Lower leg skin (tissue), 4 donors: ENCODE measurements at regions not wholly inside any gene's neighbourhood (a gene's known extent, or its start where the extent isn't known, plus 50 kb on each side); places are given as distances from the start of the nearest gene placed in this dataset.
"Not testable (repeated sequence)": the region's sequence is repeated elsewhere in the genome, so short reads cannot be mapped to it uniquely, and the experiment has no call there.

Experiments
- DNase-seq, 2 donors: peaks; one replicate each; pipeline ENCODE4 v3.0.0-alpha.2; 2019; ENCODE audit warnings: low spot score in 2 of 2
- H3K4me3 ChIP-seq: fragments of 200-600 bp; sonication (generic); 2 replicates; pipeline ENCODE4 v1.5.1; 2017; ENCODE audit warnings: mild to moderate bottlenecking, low read depth; ENCODE audit not compliant: poor library complexity, severe bottlenecking
- CTCF ChIP-seq, 3 donors: fragments of 450-650 bp; IDR thresholded peaks; one replicate each; pipeline ENCODE4 v1.5.1; 2016; ENCODE audit warnings: antibody characterized with exemption in 3 of 3, mild to moderate bottlenecking in 3 of 3, moderate library complexity in 2 of 3
- POLR2A ChIP-seq, 2 donors: fragments of 450-650 bp; IDR thresholded peaks; one replicate each; pipeline ENCODE4 v1.6.1; 2016 to 2017; ENCODE audit warnings: antibody characterized with exemption in 2 of 2, mild to moderate bottlenecking in 1 of 2, moderate library complexity in 1 of 2
- WGBS, 2 donors: methylation state at CpG; one replicate each; pipeline ENCODE4 v1.1.5; 2018; 5-methylcytosine and 5-hydroxymethylcytosine counted together
- intact Hi-C: fragments of 100-400 bp; cut with DNase I; formaldehyde crosslinking; loops from one replicate; pipeline ENCODE4 v1.15.0; 2023; ENCODE audit warnings: low total_unique reads

- TF ChIP-seq POLR2A (IDR thresholded peaks at IDR 0.05) (no peak), CTCF (IDR thresholded peaks at IDR 0.05) (no peak)
- no peak for DNase-seq
- H3K4me3 ChIP-seq = no peak overlapping the region
- intact Hi-C loops = no loop called here
- WGBS, 2 donors = 40 to 56% methylated on average over 1 of the region's 1 CpG
These were observed 151.3 kb downstream of the MFSD1 start for GRCh38 chr3:158953131-158953530.

- H3K4me3 ChIP-seq = no peak overlapping the region
- 59 to 65% methylated on average over 2 of the region's 2 CpGs for WGBS, 2 donors
- no peak for DNase-seq
- intact Hi-C loops = no loop called here
- no peak for TF ChIP-seq CTCF (IDR thresholded peaks at IDR 0.05)
- no peak for TF ChIP-seq POLR2A (IDR thresholded peaks at IDR 0.05)
These were observed 152.6 kb downstream of the MFSD1 start for GRCh38 chr3:158954420-158954819.

- DNase-seq, H3K4me3 ChIP-seq, intact Hi-C loops: not testable (repeated sequence)
- WGBS, 2 donors = no CpG with 5 or more reads among the region's 1 CpG
These were observed 155.9 kb downstream of the MFSD1 start for GRCh38 chr3:158957777-158958176.

- TF ChIP-seq POLR2A (IDR thresholded peaks at IDR 0.05) (no peak), CTCF (IDR thresholded peaks at IDR 0.05) (no peak)
- no peak for DNase-seq
- intact Hi-C loops = no loop called here
- 86 to 89% methylated on average over 2 of the region's 2 CpGs for WGBS, 2 donors
- H3K4me3 ChIP-seq = no peak overlapping the region
These were observed 157.0 kb downstream of the MFSD1 start for GRCh38 chr3:158958873-158959272.

- H3K4me3 ChIP-seq = no peak overlapping the region
- 58 to 59% methylated on average over 4 of the region's 4 CpGs for WGBS, 2 donors
- TF ChIP-seq POLR2A (IDR thresholded peaks at IDR 0.05) = no peak
- TF ChIP-seq CTCF (IDR thresholded peaks at IDR 0.05) = no peak
- DNase-seq = no peak
- intact Hi-C loops = no loop called here
These were observed 159.6 kb downstream of the MFSD1 start for GRCh38 chr3:158961471-158961870.

GRCh38 chr3:158961911-158962310 is 160.1 kb downstream of the MFSD1 start:
- intact Hi-C loops = no loop called here
- WGBS, 2 donors = 56 to 63% methylated on average over 3 of the region's 3 CpGs
- no peak for TF ChIP-seq POLR2A (IDR thresholded peaks at IDR 0.05)
- no peak for TF ChIP-seq CTCF (IDR thresholded peaks at IDR 0.05)
- DNase-seq = no peak
- no peak overlapping the region for H3K4me3 ChIP-seq
